ENCODE measurements at regions not wholly inside any gene's neighbourhood (a gene's known extent, or its start where the extent isn't known, plus 50 kb on each side); places are given as distances from the start of the nearest gene placed in this dataset.

GRCh38 chr3:110971010-110971601 lies 100.5 kb upstream of the NECTIN3 start:
- H3K4me1 ChIP-seq (replicated peaks in 1 of 2) = peaks cover 0 to 4% of the 10 kb centered on the region in 2 donors
- H3K4me3 ChIP-seq = no peak overlapping the region
- intact Hi-C loops (cut with DNase I) = no loop called here
- H3K27me3 ChIP-seq = no peaks in the 10 kb centered on the region
- TF ChIP-seq CTCF (IDR thresholded peaks at IDR 0.05) (no peak), POLR2A (IDR thresholded peaks at IDR 0.05) (no peak)
- WGBS, 4 donors = 86 to 96% (median 90%) methylated on average over 9 of the region's 9 CpGs
- no peak overlapping the region for H3K27ac ChIP-seq
- H3K36me3 ChIP-seq (replicated peaks in 1 of 2) = no peaks in the 10 kb centered on the region
- peaks cover 0 to 16% (median 0%) of the 10 kb centered on the region in 3 donors for H3K9me3 ChIP-seq (replicated peaks in 1 of 3)
- DNase-seq = no peak

- no peak overlapping the region for H3K4me3 ChIP-seq
- H3K27me3 ChIP-seq = no peaks in the 10 kb centered on the region
- intact Hi-C loops (cut with DNase I) = no loop called here
- H3K4me1 ChIP-seq (replicated peaks in 1 of 2) = peaks cover 0 to 4% of the 10 kb centered on the region in 2 donors
- 41 to 74% (median 57%) methylated on average over 2 of the region's 2 CpGs for WGBS, 4 donors
- DNase-seq = no peak
- H3K9me3 ChIP-seq (replicated peaks in 1 of 3) = peaks cover 0 to 17% (median 0%) of the 10 kb centered on the region in 3 donors
- no peak overlapping the region for H3K27ac ChIP-seq
- no peaks in the 10 kb centered on the region for H3K36me3 ChIP-seq (replicated peaks in 1 of 2)
- TF ChIP-seq CTCF (IDR thresholded peaks at IDR 0.05) = no peak
- TF ChIP-seq POLR2A (IDR thresholded peaks at IDR 0.05) = no peak
Measured at GRCh38 chr3:110973263-110973895, 98.2 kb upstream of the NECTIN3 start.

GRCh38 chr3:110974902-110975301 lies 96.7 kb upstream of the NECTIN3 start:
- TF ChIP-seq POLR2A (IDR thresholded peaks at IDR 0.05) = no peak
- TF ChIP-seq CTCF (IDR thresholded peaks at IDR 0.05) = no peak
- intact Hi-C loops (cut with DNase I) = no loop called here
- H3K9me3 ChIP-seq (replicated peaks in 1 of 3) = peaks cover 0 to 17% (median 0%) of the 10 kb centered on the region in 3 donors
- DNase-seq = no peak
- no peak overlapping the region for H3K4me3 ChIP-seq
- H3K27ac ChIP-seq = no peak overlapping the region
- no peaks in the 10 kb centered on the region for H3K36me3 ChIP-seq (replicated peaks in 1 of 2)
- no peaks in the 10 kb centered on the region for H3K27me3 ChIP-seq
- peaks cover 0 to 4% of the 10 kb centered on the region in 2 donors for H3K4me1 ChIP-seq (replicated peaks in 1 of 2)
- 7 to 11% (median 9%) methylated on average over 2 of the region's 2 CpGs for WGBS, 4 donors

DNA sequence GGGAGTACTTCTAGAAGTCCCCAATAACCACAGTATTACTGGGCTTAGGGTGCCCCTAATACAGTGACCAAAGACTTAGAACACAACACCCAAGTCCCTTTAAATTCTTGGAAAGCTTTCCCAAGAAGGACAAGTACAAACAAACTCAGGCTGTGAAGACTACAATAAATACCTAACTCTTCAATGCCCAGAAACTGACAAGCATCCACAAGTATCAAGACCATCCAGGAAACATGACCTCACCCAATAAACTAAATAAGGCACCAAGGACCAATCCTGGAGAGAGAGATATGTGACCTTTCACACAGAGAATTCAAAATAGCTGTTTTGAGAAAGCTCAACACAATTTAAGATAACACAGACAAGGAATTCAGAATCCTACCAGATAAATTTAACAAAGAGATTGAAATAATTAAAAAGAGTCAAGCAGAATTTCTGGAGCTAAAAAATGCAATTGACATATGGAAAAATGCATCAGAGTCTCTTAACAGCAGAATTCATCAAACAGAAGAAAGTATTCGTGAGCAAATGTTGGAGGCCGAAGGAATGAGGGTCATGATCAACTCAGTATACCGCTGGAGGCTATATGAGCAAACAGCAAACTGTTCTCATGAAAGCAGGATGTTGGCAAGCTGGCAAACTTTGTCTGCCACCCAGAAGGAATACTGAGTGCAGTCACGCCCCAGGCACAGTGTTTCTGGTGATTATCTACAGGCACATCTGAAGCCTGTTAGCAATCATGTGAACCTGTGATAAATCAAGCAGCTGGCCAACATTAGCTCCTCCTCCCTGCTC lies 87.0 kb upstream of the NECTIN3 start:
- intact Hi-C loops (cut with DNase I) = no loop called here

More for the DNA sequence above, 87.0 kb upstream of the NECTIN3 start:
- WGBS, 4 donors = 84 to 88% (median 86%) methylated on average over 4 of the region's 4 CpGs
- Histone ChIP-seq H3K4me3 (no peak overlapping the region), H3K27ac (no peak overlapping the region), H3K9me3 (replicated peaks in 1 of 3) (no peaks in the 10 kb centered on the region), H3K4me1 (replicated peaks in 1 of 2) (no peaks in the 10 kb centered on the region), H3K27me3 (no peaks in the 10 kb centered on the region), H3K36me3 (replicated peaks in 1 of 2) (no peaks in the 10 kb centered on the region)
- DNase-seq = no peak
- TF ChIP-seq POLR2A (IDR thresholded peaks at IDR 0.05) (no peak), CTCF (IDR thresholded peaks at IDR 0.05) (no peak)
